HG02870 (cell line): ENCODE measurements at regions not wholly inside any gene's neighbourhood (a gene's known extent, or its start where the extent isn't known, plus 50 kb on each side); places are given as distances from the start of the nearest gene placed in this dataset.

ENCODE experiments used
- ATAC-seq: cut with Tn5 transposase; IDR thresholded peaks from one replicate; pipeline ENCODE4 v1.9.1; 2021; ENCODE audit warnings: mild to moderate bottlenecking, moderate library complexity; ENCODE audit not compliant: unreplicated experiment

DNA sequence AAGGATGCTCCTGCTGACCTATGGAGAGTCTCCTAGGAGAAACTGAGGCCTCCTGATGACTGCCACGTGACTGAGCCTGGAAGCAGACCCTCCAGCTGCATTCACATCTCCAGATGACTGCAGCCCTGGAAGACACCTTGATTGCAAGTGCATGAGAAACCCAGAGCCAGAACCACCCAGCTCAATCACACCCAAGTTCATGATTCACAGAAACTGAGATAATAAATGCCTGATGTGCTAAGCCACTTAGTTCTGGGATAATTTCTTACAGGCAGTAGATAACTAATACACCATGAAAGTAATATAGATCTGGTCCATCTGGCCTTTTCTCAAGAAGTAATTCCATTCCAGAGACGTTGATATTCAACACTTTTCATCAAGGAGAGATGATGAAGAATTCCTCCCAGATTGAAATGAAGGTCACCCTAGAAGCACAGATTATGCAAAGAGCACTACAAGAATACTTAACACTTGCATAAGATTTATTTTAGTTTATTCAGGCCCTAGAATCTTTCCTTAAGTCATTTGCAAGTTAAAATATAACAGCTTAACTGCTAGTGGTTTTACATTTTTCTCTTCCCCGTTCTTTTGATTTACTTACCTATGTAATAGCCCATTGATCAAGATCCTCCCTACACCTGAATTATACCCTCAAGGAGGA is 208.2 kb upstream of the INHBA start:
- no peak for ATAC-seq

DNA sequence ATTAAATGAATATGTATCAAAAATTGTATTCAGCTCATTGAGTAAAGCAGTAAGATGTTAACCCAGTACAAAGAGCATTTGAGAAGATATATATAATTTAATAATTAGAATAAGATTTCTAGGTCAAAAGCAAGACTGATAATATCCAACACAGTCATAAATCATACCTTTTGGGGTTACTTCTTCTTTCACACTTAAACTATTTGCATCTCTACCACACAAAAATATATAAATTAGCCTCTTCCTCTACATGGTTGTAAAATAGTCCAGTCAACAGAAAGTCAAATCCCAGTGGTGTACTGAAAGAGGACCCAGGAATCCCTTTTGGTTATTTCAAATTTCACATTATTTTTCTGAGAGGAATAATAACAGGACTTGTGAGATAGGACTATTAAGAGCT is 204.6 kb upstream of the INHBA start:
- no peak for ATAC-seq

DNA sequence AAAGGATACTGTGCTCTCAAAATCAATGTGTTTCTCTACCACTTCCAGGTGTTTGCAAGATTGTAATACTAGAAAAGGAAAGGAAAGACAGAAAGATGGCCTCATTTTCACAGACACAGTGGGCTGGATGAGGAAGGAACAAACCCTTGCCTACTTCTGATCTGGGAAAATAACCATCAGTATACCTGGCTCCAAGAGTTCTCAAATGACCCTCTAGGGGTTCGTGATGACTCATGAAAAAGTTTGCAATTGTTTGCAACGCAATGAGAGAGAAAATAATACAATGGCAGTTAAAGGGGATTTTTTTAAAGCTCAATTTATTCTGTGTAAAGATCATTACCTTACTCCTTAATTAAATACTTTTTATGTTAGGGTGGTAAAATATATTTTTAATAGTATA is 197.6 kb upstream of the INHBA start:
- ATAC-seq = no peak

DNA sequence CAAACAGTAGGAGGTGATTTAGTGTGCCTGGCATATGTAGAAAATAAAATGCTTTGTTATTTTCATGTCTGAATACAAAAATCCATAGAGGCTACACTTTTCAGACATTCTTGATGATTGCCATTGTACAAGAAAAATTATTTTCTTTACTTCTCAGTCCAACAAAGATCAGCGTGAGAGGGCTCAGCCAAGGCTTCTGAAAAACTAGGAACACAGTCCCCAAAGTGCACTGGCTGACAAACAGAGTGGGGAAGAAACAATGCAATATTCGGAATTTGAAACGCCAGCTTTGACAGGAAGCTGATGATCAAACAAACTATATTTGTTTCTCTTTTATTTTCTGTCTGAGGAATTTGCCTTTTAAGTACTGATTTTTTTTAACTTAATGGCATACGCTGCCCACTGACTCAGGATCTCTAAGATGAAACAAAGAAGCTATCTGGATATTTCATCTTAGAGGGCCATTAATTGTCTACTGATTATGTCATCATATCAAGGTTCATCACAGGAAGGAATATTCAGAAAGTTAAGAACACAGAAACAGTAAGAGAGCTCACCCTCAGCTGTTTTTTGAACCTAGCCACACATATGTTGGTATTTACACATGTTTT is 197.0 kb upstream of the INHBA start:
- ATAC-seq = no peak

DNA sequence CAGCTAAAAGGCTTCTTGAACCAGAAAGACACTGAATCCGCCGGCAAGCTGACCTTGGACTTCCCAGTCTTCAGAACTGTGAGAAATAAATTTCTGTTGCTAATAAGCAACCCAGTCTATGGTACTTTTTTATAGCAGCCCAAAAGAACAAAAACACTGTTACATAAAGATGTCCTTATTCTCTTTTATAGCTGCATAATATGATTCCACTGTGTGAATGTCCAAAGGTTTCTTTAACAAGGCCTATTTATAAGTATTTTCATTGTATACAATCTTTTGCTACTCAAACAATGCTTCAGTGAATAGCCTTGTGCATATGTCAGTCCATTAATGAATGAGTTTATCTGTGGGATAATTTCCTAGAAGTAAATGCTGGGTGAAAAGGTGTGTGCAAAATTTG is 190.8 kb upstream of the INHBA start:
- no peak for ATAC-seq

GRCh38 chr7:41892356-41893100 is 189.6 kb upstream of the INHBA start:
- ATAC-seq = no peak

GRCh38 chr7:41891950-41892349 is 189.1 kb upstream of the INHBA start:
- no peak for ATAC-seq

DNA sequence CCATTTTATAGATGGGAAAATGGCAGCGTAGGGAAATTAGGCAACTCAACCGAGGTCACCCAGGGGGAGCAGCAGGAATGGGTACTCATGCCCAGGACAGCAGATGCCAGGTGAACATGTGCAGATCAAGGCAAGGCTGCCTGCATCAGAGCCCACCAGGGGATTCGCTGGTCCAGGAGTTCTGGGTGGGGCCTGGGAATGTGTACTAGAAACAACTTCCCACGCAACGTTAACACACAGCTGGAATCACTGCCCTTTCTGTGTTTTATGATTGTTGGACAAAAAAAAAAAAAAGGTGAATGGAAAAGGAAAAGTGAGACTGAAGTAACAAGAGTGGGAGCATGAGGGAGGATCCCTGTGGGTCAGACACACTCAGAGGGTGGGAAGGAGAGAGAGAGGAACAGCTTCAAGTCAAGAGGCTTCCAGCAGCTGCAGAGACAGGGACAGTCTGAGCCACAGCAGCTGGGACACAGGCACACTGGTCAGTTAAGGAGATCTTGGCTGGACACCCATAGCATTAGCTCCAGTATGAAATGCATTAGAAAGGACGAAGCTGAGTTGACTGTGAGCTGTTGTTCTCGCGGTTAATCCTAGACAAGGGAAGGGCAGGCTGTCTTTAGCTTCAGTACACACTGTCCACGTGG is 187.9 kb upstream of the INHBA start:
- no peak for ATAC-seq

- ATAC-seq = no peak
Observed at GRCh38 chr7:41889472-41889871, 186.6 kb upstream of the INHBA start.

- no peak for ATAC-seq
Observed at GRCh38 chr7:41889040-41889439, 186.2 kb upstream of the INHBA start.

- no peak for ATAC-seq
Observed at GRCh38 chr7:41887416-41887815, 184.5 kb upstream of the INHBA start.

DNA sequence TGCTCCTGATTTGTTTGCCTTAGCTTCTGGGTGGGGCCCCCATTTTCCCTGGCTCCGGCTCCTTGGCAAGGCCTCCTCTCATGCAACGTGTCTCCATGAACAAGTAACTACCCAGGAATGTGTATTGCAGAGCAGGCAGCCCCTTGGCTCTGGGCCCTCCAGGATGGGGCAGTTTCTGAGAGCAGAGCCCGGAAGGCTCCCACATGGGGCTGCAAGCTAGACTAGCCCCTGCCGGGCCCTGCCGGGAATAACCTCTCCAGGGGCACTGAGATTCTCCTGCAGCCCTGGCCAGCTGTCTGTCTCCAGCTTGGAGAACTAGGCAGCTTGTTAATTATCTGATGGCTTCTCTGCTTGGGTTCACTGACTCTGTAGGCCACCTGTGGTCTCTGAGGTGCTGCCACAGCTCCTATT is 184.0 kb upstream of the INHBA start:
- ATAC-seq = no peak

- ATAC-seq = no peak
Observed at GRCh38 chr7:41886262-41886900, 183.5 kb upstream of the INHBA start.

GRCh38 chr7:41885748-41886147 is 182.9 kb upstream of the INHBA start:
- no peak for ATAC-seq

DNA sequence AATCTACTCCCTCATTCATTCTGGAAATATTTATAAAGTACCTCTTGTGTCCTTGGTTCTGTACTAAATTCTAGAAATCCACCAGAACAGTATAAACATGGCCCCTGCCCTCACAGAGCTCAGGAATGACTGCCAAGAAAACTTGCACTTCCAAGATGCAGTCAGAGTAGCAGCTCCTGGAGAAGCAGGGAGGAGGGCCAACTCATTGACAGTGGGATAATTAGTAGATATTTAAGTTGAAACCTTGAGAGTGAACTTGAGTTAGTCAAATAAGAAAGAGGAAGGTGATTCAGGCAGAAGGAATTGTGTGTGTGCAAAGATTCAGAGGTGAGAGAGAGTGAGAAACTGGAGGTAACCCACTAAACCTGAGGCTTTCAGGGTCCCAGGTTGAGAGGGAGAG is 182.2 kb upstream of the INHBA start:
- no peak for ATAC-seq

GRCh38 chr7:41882745-41883420 is 180.0 kb upstream of the INHBA start:
- ATAC-seq = peak; percentile 30

DNA sequence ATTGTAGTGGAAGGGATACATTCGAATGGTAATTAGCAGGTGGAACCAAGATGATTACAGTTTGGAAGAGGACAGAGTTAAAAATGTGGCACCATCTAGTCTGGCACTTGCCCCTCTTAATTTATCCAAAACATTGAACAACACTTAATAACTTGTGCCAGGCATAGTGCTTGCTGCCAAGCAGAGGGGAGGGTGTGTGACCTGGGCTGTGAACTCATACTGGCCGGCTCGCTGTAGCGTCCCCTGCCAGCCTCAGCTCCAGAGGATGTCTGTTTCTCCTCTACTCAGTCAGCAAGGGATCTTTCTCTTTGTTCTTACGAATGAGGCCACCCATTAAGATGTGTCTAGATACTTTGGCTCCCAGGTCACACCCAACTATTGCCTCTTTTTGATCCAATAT is 179.4 kb upstream of the INHBA start:
- no peak for ATAC-seq

DNA sequence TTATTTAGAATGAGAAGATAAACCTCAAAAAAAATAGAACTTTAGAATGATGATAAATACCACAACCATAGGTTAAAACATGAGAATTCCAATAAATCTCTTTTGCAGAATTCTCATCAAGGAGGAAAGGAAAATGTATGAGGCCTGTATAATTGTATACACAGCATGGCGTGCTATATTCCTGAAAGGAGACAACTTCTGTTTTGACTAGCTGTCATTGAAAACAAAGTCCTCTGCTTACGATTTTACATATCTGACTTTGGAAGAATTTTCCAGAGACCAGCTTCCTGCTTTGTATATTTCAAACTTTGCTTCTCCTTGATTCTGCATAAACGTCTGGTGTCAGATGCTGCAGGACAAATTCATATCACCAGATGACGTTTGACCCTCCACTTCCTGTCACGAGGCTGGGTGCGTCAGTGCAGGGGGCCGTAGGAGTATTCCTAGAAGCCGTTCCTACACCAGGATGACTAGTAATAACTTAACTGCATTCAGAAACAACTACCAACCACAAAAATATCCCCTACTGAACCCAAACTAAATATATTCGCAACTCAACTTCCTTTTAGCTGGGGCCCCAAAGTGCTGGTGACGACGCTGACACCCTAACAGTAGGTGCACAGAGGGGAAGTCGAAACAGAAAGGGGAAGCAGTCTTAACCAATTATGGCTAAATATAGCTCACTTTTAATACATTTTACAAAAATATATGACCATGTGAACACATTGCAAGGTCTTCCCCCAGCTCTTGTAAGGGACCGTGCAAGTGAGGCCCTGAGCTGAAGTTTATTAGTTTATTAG is 178.6 kb upstream of the INHBA start:
- peak; percentile 94 for ATAC-seq

DNA sequence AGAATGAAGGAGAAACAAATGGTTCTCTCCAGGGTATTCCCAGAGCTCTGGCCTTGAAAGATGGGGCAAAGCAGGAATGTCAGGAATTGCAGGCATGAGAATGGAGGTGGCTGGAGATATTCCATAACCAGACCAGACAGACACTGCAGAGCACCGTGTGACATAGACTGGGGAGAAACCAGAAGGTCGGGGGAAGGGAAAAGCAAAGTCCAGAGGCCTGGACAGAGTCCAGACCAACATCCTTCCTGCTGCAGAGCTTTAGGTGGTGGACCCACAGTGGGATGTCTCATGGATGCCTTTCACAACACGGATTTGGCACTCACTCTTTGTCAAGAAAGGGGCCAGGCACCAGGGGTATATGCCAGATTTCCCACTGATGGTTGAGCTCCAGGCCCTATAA is 177.2 kb upstream of the INHBA start:
- no peak for ATAC-seq

- ATAC-seq = no peak
Observed at GRCh38 chr7:41879403-41879802, 176.5 kb upstream of the INHBA start.
